Activated T-cell treated with anti-CD3 and anti-CD28 coated beads for 48 hours (primary cell): ENCODE measurements at regions not wholly inside any gene's neighbourhood (a gene's known extent, or its start where the extent isn't known, plus 50 kb on each side); places are given as distances from the start of the nearest gene placed in this dataset.

Experiments
- DNase-seq: peaks from one replicate; pipeline ENCODE4 v3.0.0-alpha.2; 2020; ENCODE audit warnings: low read depth

- DNase-seq, result no peak
These were observed 446.3 kb downstream of the SOX6 start for GRCh38 chr11:15909937-15910598.

GRCh38 chr11:15910761-15911160 lies 445.6 kb downstream of the SOX6 start:
- DNase-seq, result no peak

GRCh38 chr11:15911377-15912044 lies 444.8 kb downstream of the SOX6 start:
- no peak for DNase-seq

- DNase-seq, result no peak
These were observed 444.1 kb downstream of the SOX6 start for GRCh38 chr11:15912291-15912690.

GRCh38 chr11:15912825-15913224 lies 443.5 kb downstream of the SOX6 start:
- DNase-seq, result no peak

GRCh38 chr11:15913261-15913660 lies 443.1 kb downstream of the SOX6 start:
- no peak for DNase-seq
